Activated CD4-positive, alpha-beta T cell treated with anti-CD3 and anti-CD28 coated beads, Interleukin-10, Interleukin-2, amounts not matched to agents 100 ng/mL and 50 ng/mL, durations not matched to agents 16 hours and 8 hours (primary cell): ENCODE measurements at regions not wholly inside any gene's neighbourhood (a gene's known extent, or its start where the extent isn't known, plus 50 kb on each side); places are given as distances from the start of the nearest gene placed in this dataset.
"Not testable (repeated sequence)": the region's sequence is repeated elsewhere in the genome, so short reads cannot be mapped to it uniquely, and the experiment has no call there.

ENCODE experiments used
- DNase-seq: peaks from one replicate; pipeline ENCODE4 v3.0.0-alpha.2; 2020

DNA sequence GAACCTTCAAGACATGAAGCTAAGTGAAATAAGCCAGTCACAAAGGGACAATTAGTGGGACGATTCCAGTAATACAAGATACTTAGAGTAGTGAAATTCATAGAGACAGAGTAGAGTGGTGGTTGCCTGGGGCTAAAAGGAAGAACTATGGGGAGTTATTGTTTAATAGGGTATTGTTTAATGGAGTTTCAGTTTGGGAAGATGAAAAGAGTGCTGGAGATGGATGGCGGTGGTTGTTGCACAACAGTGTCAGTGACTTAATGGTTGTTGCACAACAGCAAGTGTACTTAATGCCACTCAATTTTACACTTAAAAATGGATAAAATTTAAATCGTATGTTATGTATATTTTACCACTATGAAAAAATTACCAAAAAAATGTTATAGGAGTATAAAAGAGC, 209.7 kb upstream of the TENT5A start:
- DNase-seq, result no peak

DNA sequence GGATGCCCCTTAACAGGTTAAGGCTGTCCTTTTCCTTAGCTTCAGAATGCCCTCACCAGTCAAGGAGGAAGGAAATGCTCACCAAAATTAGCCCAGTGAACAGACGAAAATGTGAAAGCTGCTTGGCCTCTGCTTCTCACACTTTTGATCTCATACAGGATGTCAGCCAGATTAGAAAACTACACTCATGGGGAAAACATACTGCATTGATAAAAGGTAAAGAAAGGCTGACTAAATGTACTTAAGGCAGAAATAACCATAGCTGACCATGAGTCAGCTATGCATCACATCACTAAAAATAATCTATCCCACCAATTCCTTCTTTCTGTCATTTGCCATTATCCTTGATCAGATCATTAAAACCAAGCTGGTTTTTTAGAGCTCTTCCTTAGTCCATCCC, 198.4 kb upstream of the TENT5A start:
- no peak for DNase-seq

DNA sequence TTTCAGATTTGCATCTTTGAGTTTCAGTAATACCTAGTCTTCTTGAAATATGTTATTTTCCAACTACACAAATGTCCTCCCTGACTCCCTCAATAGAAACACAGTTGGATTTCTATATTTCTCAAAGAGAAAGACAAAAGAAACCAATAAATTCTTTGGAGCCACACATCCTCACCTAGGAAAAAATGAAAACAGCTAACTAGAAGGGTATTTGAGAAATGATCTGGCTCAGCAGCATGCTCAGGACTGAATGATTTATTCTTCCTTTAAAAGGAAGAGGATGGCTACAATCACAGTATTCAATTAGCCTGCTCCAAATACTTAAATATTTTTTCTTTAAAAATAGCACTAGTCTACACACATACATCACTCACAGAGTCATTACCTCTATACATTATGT, 196.4 kb upstream of the TENT5A start:
- no peak for DNase-seq

DNA sequence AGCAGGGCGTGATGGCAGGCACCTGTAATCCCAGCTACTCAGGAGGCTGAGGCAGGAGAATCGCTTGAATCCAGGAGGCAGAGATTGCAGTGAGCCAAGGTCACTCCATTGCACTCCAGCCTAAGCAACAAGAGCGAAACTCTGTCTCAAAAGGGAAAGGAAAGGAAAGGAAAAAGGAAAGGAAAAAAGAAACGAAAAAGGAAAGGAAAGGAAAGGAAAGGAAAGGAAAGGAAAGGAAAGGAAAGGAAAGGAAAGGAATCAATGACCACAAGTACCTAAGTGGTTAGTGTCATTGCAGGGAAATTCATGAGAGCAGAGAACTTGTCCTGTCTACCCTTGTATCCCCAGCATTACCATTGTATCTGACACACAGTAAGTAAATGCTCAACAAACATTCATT, 195.7 kb upstream of the TENT5A start:
- not testable (repeated sequence) for DNase-seq

DNA sequence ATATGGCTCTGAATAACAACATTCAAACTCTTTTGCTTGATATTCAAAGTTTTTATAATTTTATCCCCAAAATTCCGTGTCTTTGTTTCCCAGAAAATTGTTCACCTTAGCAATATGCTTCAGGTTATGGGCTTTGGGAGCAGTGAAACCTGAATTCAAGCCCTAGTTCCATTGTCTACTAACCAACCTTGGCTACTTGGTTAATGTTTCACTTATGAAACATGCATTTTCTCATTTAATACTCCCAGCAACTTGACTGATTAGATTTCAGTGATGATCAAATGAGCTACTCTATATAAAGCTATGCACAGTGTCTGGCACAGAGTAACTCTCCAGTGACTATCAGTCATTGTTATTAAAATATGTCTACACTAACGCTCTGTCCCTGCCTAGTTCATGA, 192.2 kb upstream of the TENT5A start:
- DNase-seq, result no peak

DNA sequence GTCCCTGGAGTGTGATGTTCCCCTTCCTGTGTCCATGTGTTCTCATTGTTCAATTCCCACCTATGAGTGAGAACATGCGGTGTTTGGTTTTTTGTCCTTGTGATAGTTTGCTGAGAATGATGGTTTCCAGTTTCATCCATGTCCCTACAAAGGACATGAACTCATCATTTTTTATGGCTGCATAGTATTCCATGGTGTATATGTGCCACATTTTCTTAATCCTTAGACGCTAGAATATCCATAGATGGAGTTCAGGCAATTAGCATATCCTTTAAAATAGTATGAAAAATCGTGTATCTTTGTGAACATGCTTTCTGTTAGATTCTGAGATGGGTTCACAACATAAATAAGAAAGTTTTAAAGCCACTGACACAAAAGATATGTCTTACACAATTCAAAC, 190.4 kb upstream of the TENT5A start:
- DNase-seq, result not testable (repeated sequence)

DNA sequence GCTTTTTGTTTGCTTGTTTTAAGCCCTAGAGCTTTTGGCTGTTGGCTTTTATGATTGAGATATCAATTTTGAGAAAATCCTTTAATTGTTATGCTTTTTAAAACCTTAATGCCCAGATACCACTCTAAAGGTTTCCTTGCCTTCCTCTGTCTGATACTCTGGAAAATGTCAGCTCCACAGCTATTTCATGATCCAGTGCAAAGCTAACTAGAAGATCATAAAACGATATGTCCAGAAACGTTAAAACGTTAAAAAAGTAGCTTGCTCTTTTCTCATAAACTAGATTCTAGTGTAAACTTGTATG, 189.5 kb upstream of the TENT5A start:
- no peak for DNase-seq

DNA sequence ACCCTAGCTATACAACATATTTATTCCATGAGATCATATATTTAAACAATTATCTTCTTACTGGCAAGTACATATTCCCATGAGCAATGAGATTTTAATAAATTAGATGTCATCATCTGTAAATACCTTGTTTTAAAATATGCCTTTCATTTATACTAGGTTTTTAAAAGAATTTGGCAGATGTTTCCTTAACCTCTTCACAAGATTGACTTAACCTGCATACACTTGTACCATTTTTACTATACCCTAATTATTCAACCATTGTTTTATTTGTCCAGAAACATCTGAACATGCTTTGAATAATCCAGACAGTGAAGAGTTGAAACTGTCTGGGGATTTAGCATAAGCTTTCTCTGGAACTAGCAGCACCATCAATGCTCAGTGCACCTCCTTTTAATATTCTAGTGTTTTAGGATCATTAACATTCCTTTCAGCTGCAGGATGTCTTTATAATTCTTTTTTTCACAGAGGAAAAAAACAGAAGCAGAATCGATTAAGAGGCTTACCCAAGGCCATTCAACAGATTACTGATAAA, 188.0 kb upstream of the TENT5A start:
- no peak for DNase-seq

DNA sequence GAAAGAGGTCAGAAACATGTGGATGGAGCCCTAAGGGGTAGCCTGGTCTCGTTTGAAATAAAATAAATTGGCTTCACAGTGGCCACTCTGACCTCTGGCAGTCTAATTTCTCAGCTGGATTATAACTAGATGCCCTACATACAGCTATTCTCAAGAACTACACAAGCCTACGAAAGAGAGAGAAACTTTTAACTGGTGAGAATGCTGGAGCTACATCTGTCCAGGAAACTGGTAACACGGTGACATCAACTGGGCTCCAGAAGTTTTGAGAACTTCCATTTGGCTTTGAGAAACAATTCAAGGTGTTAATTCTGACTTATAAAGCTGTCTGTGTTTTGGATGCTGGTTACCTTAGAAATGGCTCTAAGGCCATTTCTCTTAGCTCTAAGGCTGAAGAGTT, 187.3 kb upstream of the TENT5A start:
- no peak for DNase-seq

DNA sequence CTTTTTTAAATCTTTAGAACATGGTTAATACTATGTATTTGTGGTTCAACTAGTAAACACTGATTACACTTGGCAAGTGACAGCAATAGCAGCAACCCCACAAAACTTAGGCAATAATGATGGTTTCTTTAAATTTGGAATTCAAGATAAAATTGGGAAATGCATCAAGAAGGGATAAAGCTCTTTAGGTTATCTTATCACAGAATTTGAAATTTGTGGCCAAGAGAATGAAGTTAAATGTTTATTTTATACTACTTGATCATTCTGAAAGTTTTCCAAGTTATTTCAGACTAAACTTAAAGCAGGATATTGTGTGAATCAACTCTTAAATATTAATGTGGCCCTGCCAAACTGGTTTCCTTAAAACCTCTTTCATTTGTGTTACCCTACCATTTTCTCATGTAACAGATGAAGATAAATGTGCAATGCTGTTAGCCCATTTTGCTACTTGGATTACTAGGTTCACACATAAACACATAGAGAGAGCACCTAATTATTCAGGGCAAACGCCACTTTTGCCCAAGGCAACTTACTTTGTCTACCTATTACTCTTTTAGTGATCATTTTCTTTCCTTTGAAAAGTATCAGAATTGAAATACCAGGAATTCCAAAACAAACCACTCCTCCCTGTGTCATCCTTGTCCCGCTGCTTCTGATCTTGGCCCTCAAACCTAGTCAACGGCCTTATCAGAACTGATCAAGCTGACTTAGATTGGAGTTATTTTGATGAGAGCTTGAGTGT, 186.7 kb upstream of the TENT5A start:
- DNase-seq, result no peak

DNA sequence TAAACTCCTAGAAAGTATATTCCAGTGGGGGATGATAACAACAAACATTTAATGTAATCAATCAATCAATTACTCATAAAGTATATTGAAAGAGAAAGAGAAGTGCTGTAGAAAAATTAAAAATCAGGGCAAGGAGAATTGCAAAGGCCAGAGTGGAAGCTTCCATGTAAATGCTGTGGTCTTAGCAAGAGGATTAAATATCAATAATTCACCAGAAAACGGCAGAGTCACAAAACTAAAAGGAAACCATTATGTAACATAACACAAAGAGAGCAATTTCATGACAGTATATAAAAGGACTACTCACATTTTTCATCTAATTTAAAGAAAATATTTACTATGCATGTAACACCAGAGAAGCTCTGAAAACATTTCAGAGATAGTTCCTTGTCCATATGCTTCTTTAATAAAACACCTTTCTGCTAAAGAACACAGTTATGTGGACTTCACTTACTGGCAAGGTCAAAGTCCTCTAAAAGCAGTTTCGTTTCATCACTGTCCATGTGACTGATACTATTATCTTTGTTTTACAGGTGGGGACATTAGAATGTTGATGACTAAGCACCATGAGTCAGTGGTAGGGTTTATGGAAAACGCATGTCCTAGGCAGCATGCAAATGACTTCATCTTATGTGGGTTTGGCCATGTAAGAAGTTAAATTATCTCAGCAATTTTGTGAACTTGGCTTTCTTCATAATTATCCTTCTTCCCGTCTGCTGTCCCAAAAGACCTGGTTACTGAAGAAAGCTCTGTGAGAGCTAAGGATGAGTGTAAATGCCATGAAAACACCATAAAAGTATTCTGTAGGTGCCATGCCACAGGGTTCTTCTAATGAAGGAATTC, 185.8 kb upstream of the TENT5A start:
- no peak for DNase-seq

DNA sequence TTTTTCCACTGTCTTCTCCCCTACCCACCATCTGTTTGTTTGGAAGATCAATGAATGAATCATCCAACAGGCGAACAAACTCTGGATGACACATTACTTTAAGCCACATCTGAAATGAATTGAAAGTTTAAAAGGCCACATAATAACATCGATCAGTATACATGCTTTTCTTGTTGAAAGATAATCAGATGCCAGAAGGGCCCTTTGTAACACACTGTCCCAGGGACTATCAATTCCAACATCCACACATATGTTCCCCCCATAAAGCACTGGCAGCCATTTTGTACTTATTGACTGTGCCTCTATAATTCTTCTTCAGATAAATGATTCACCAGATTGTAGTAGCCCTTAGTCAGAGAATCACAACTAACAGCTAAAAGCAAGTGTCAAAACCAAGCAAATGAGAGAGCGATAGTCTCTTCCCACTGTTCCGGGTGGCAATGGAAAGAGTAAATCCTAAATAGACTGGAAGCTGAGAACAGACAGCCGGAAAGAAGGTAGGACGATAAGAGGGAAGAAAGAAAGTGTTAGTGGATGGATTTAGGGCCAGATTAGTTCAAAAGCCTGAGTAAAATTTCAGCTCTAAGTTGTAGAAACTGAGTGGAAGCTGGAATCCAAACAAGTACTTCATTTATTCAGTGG, 184.9 kb upstream of the TENT5A start:
- no peak for DNase-seq

DNA sequence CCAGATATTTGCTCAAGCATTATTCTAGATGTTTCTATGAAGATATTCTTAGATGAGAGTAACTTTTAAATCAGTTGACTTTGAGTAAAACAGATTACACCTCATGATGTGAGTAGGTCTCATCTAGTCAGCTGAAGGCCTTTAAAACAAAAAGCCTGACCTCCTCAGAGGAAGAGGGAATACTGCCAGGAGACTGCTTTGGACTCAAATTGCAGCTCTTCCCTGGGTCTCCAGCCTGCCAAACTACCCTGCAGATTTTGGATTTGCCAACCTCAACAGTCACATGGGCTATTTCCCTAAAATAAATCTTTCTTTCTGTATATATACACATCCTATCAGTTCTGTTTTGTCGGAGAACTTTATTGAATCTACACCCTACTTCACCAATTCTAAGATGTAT, 182.5 kb upstream of the TENT5A start:
- DNase-seq, result no peak

DNA sequence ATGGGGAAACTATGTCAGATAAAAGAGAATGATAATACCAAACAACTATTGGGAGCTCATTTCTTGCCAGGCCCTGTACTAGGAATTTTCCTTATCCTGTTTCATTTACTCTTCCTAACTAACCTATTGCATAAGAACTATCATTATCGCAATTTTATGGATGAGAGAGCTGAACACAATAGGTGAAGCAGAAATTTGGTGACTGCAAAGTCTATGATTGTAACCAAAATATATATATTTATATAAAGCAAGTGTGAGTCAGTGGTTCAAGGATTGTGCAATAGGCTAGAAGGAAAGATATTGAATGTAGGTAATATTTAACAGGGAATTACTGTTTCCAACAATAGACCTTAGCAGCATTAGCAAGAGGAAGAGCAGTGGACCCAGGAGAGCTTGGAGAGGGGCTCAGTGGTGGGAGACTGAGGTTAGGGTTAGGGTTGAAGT, 181.1 kb upstream of the TENT5A start:
- no peak for DNase-seq

DNA sequence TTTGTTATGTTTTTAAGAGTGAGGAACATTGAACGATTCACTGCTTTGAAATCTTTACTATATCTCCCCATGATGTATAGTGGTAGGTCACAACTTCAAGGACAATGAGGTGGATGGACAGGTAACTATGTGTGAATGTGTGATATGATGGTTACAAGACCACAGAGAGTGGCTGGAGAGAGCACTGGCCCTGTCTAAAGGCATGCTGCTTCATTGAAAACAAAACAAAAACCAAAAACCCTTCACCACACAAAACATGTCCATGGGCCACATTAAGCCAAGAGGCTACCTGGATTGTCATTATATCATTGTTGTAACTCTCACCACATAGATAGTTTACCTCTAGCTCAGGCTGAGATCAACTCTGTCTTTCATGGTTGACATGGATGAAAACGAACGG, 180.6 kb upstream of the TENT5A start:
- no peak for DNase-seq

DNA sequence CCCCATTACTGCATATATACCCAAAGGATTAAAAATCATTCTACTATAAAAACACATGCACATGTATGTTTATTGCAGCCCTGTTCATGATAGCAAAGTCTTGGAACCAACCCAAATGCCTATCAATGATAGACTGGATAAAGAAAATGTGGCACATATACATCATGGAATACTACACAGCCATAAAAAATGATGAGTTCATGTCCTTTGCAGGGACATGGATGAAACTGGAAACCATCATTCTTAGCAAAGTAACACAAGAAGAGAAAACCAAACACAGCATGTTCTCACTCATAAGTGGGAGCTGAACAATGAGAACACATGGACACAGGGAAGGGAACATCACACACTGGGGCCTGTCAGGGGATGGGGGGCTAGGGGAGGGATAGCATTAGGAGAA, 180.0 kb upstream of the TENT5A start:
- DNase-seq, result not testable (repeated sequence)

DNA sequence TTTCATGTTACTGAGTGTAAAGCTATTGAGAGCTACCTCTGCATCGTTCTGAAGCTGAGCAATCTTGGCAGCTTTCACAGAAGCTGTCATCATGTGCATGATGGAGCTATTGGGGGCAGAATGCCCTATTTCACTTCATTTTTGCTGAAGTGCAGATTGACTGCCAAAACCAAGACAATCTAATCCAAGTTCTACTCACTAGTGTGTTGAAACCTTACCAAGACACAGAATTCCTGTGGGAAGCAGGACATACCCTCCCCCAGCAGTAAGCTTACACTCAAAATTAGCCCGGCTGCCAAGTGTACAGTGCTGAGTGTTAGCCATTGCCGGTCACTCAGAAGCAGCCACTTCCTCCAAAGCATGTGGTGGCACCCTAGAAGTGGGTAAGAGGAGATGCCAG, 177.3 kb upstream of the TENT5A start:
- no peak for DNase-seq

DNA sequence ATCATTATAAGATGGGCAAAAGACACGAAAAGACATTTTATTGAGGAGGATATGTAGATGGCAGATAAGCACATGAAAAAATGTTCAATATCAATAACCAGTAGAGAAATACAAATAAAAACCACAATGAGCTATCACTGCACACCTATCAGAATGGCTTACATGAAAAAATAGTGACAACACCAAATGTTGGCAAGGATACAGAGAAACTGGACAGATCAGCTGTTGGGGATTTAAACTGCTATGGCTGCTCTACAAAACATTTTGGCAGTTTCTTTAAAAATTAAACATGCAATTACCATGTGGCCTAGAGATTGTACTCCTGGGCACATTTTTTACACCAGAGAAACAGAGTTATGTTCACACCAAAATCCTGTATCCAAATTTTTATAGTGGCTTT, 172.7 kb upstream of the TENT5A start:
- DNase-seq, result no peak

DNA sequence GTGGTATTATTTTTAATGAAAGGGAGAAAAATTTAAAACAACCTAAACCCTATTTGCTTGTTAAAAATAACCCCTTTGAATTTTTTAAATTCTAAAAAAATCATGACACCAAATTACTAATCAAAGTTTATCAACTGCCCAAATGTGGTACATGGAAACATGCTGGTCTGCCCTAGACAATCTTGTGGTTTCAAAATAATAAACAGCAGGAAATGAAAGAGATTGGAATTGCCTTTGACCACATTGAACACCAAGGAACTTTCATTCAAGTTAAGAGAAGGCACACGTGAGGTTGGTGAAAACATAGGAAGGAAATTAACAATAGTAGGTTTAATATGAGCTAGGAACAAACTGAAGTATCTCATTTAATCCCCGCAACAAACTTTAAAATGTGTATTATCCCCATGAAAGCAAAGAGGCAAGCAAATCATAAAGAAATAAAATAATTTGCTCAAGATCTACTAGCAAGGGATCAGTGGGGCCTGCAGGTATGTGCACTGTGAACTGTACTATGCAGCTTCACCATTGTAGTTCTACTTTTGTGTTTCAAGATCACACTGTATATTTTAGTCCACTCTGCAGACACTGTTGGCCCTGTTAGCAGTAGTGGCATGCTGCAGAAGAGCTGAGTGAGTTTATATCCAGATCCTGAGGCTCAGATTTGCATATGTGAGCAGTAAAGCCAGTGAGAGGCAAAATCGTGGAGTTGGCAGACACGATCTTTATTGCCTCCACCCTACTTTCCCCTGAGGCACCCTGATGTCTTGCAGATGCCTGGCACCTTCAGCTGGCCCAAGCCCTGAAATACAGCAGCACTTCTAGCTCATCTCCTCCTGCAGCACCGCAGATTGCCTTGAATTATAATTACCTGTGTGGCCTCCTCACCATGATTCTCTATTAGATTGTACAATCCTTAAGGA, 157.8 kb upstream of the TENT5A start:
- no peak for DNase-seq

DNA sequence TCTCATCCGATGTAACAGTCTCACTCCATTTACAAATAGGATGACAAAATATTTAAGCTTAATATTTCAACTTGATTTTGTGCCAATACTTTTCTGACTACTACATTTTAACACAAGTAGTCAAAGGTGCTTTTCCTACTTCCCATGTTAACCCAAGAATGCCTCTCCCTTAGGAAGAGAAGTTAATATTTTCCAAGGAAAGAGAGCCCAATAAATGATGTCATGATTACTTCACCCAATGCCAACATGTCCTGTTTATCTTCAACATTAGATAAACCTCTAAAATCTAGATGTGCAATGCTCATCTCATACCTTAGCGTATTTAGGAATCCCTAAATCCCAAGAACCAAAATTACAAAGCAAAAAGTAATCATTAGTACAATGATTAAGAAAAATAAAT, 156.7 kb upstream of the TENT5A start:
- DNase-seq, result no peak

DNA sequence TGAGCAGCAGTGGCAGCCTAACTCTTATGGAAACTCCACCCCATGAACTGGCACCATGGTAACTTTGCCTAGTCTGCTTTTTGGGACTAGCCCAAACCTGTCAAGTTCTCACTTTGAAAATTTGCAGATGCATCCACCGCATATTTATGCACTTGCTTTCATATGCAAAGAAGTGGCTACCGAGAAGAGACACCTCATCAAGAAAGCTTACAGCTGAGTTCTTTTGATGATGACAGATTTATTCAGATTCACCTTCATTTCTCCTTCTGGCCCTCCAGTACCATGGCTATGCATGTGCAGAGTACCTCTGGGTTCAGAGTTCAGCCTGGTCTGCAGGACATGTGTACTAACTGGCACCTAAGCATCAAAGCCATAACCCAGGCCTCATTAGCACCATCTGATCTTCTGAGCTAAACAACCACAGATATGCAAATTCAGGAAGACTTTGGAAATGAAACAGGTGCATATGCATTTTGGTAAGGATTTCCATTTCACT, 154.3 kb upstream of the TENT5A start:
- no peak for DNase-seq

DNA sequence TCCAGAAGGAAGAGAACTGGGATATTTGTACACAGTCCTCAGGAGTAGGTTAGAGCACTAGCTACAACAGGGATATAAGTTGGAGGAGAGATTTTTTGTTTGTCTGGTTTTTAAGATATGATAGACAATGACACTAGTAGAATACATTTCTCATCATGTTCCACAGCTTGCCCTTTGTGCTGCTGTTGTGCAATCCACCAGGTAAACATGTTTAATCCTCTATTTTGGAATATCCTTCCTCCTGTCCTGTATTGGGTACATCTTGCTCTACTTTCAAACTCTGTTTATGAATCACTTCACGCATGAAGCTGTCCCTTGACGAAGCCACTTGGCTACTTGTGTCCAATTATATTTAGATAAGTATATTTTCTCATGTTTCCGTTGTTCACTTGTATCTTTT, 153.6 kb upstream of the TENT5A start:
- no peak for DNase-seq

DNA sequence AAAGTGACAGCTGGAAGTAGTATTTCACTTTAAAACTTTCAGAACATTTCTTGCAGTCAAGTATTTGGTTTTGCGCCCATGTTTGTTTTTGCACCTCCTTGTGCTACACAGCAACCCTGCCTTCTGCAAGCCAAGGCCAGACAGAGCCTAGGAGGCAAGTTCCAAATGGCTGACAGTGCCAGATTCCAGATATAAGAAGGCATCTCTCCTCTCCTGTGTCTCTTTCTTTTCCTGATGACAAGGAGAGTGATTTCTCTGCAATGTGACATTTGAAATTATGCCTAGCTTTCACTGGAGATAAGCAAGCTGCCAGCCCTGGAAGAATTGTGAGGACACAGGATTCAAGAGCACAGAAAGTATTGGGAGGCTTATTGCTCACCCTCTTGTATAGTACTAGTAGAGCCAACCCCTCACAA, 149.1 kb upstream of the TENT5A start:
- DNase-seq, result no peak
